ENCODE measurements at regions not wholly inside any gene's neighbourhood (a gene's known extent, or its start where the extent isn't known, plus 50 kb on each side); places are given as distances from the start of the nearest gene placed in this dataset.
A peak's percentile ranks its signal among the peaks of the same experiment; 100 is the strongest.

DNA sequence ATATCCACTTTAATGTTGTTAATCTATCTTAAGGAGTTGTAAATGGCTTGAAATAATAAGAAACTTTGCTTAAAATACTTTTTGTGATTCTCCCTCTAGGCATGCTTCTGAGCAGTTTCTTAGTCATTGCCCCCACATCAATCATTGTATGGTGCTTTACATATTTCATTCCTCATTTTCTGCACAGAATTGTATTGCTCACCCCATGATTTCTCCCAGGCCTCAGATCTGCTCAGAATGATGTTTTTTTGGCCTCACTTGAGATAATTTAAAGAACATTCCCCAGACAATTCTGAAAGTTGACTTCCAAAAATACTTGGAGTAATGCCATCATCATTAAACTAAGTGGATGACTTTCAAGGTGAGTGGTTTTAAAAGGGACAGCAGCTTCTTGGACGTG, 82.1 kb upstream of the PRPS1L1 start:
- Histone ChIP-seq H3K27ac (ENCODE audit: low read depth in 1 of 3, low read length in 2 of 3) (no peak overlapping the region), H3K27me3 (ENCODE audit: control insufficient read depth in 3 of 3, insufficient read depth in 3 of 3, low read length in 3 of 3) (no peaks in the 10 kb centered on the region), H3K4me3 (ENCODE audit: low read depth in 1 of 3, low read length in 3 of 3) (no peak overlapping the region), H3K4me1 (ENCODE audit: control insufficient read depth in 3 of 3, insufficient read depth in 2 of 3, low read depth in 1 of 3, low read length in 2 of 3) (no peaks in the 10 kb centered on the region), H3K9me3 (ENCODE audit: control insufficient read depth in 2 of 2, insufficient read depth in 1 of 2, low read depth in 1 of 2, low read length in 1 of 2) (no peaks in the 10 kb centered on the region), H3K36me3 (ENCODE audit: control insufficient read depth in 3 of 3, insufficient read depth in 2 of 3, low read depth in 1 of 3, low read length in 3 of 3) (no peaks in the 10 kb centered on the region)
- FAIRE-seq (no peak), DNase-seq (no peak)
- WGBS, 3 donors, result 64 to 78% (median 70%) methylated on average over 1 of the region's 1 CpG

GRCh38 chr7:18116661-18117060, 89.0 kb upstream of the PRPS1L1 start:
- Histone ChIP-seq H3K27me3 (ENCODE audit: control insufficient read depth in 3 of 3, insufficient read depth in 3 of 3, low read length in 3 of 3) (no peaks in the 10 kb centered on the region), H3K27ac (ENCODE audit: low read depth in 1 of 3, low read length in 2 of 3) (no peak overlapping the region), H3K36me3 (ENCODE audit: control insufficient read depth in 3 of 3, insufficient read depth in 2 of 3, low read depth in 1 of 3, low read length in 3 of 3) (no peaks in the 10 kb centered on the region), H3K4me1 (ENCODE audit: control insufficient read depth in 3 of 3, insufficient read depth in 2 of 3, low read depth in 1 of 3, low read length in 2 of 3) (no peaks in the 10 kb centered on the region), H3K4me3 (ENCODE audit: low read depth in 1 of 3, low read length in 3 of 3) (no peak overlapping the region), H3K9me3 (ENCODE audit: control insufficient read depth in 2 of 2, insufficient read depth in 1 of 2, low read depth in 1 of 2, low read length in 1 of 2) (no peaks in the 10 kb centered on the region)
- FAIRE-seq (no peak), DNase-seq (no peak)
- WGBS, 3 donors, result 96 to 100% (median 100%) methylated on average over 1 of the region's 1 CpG

DNA sequence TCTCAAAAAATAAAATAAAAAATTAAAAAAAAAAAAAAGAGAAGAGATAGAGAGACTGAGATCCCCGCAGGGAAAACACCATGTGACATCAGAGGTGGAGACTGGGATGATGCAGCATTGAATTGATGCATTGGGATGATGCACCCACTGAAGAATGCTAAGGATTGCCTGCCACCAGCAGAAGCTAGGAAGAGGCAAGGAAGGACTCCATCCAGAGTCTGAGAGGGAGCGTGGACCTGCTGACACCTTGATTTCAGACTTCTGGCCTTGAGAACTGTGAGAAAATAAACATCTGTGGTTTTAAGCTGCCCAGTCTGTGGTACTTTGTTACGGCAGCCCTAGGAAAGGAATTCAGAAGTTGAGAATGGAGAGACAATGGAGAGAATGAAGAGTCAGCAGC, 89.8 kb upstream of the PRPS1L1 start:
- H3K27ac ChIP-seq (ENCODE audit: low read depth in 1 of 3, low read length in 2 of 3), result no peak overlapping the region
- H3K4me1 ChIP-seq (ENCODE audit: control insufficient read depth in 3 of 3, insufficient read depth in 2 of 3, low read depth in 1 of 3, low read length in 2 of 3), result no peaks in the 10 kb centered on the region
- H3K9me3 ChIP-seq (ENCODE audit: control insufficient read depth in 2 of 2, insufficient read depth in 1 of 2, low read depth in 1 of 2, low read length in 1 of 2), result no peaks in the 10 kb centered on the region
- FAIRE-seq (no peak), DNase-seq (no peak)
- no peak overlapping the region for H3K4me3 ChIP-seq (ENCODE audit: low read depth in 1 of 3, low read length in 3 of 3)
- no peaks in the 10 kb centered on the region for H3K36me3 ChIP-seq (ENCODE audit: control insufficient read depth in 3 of 3, insufficient read depth in 2 of 3, low read depth in 1 of 3, low read length in 3 of 3)
- H3K27me3 ChIP-seq (ENCODE audit: control insufficient read depth in 3 of 3, insufficient read depth in 3 of 3, low read length in 3 of 3), result no peaks in the 10 kb centered on the region
- WGBS, 3 donors, result 88 to 89% (median 89%) methylated on average over 3 of the region's 3 CpGs

DNA sequence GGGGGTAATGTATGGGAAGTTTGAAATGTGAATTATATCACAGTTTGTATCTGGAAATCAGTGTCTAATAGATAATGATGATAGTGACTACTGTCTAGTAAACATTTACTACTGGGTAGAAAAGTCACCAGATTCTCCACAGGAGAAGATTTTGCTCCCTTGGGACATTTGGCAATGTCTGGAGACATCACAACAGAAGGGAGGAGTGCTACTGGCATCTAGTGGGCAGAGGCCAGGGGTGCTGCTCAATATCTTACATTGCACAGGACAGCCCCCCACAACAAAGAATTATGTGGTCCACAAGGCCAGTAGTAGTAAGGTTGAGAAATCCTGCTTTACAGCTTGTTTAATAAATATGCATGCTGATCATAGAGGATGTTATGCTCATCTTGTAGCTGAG, 92.3 kb upstream of the PRPS1L1 start:
- DNase-seq (no peak), FAIRE-seq (no peak)
- Histone ChIP-seq H3K4me1 (ENCODE audit: control insufficient read depth in 3 of 3, insufficient read depth in 2 of 3, low read depth in 1 of 3, low read length in 2 of 3) (no peaks in the 10 kb centered on the region), H3K27me3 (ENCODE audit: control insufficient read depth in 3 of 3, insufficient read depth in 3 of 3, low read length in 3 of 3) (no peaks in the 10 kb centered on the region), H3K27ac (ENCODE audit: low read depth in 1 of 3, low read length in 2 of 3) (no peak overlapping the region), H3K36me3 (ENCODE audit: control insufficient read depth in 3 of 3, insufficient read depth in 2 of 3, low read depth in 1 of 3, low read length in 3 of 3) (no peaks in the 10 kb centered on the region), H3K9me3 (ENCODE audit: control insufficient read depth in 2 of 2, insufficient read depth in 1 of 2, low read depth in 1 of 2, low read length in 1 of 2) (no peaks in the 10 kb centered on the region), H3K4me3 (ENCODE audit: low read depth in 1 of 3, low read length in 3 of 3) (no peak overlapping the region)

GRCh38 chr7:18123508-18124239, 96.0 kb upstream of the PRPS1L1 start:
- no peak for FAIRE-seq
- peaks cover 0 to 11% (median 0%) of the 10 kb centered on the region in 3 donors for H3K4me1 ChIP-seq (ENCODE audit: control insufficient read depth in 3 of 3, insufficient read depth in 2 of 3, low read depth in 1 of 3, low read length in 2 of 3)
- no peaks in the 10 kb centered on the region for H3K36me3 ChIP-seq (ENCODE audit: control insufficient read depth in 3 of 3, insufficient read depth in 2 of 3, low read depth in 1 of 3, low read length in 3 of 3)
- no peaks in the 10 kb centered on the region for H3K9me3 ChIP-seq (ENCODE audit: control insufficient read depth in 2 of 2, insufficient read depth in 1 of 2, low read depth in 1 of 2, low read length in 1 of 2)
- no peaks in the 10 kb centered on the region for H3K27me3 ChIP-seq (ENCODE audit: control insufficient read depth in 3 of 3, insufficient read depth in 3 of 3, low read length in 3 of 3)
- WGBS, 3 donors, result 72 to 83% (median 76%) methylated on average over 2 of the region's 2 CpGs
- DNase-seq, result no peak
- no peak overlapping the region for H3K27ac ChIP-seq (ENCODE audit: low read depth in 1 of 3, low read length in 2 of 3)
- no peak overlapping the region for H3K4me3 ChIP-seq (ENCODE audit: low read depth in 1 of 3, low read length in 3 of 3)

- no peak for FAIRE-seq
- Histone ChIP-seq H3K36me3 (ENCODE audit: control insufficient read depth in 3 of 3, insufficient read depth in 2 of 3, low read depth in 1 of 3, low read length in 3 of 3) (no peaks in the 10 kb centered on the region), H3K27ac (ENCODE audit: low read depth in 1 of 3, low read length in 2 of 3) (no peak overlapping the region), H3K9me3 (ENCODE audit: control insufficient read depth in 2 of 2, insufficient read depth in 1 of 2, low read depth in 1 of 2, low read length in 1 of 2) (no peaks in the 10 kb centered on the region), H3K4me3 (ENCODE audit: low read depth in 1 of 3, low read length in 3 of 3) (no peak overlapping the region), H3K27me3 (ENCODE audit: control insufficient read depth in 3 of 3, insufficient read depth in 3 of 3, low read length in 3 of 3) (no peaks in the 10 kb centered on the region), H3K4me1 (ENCODE audit: control insufficient read depth in 3 of 3, insufficient read depth in 2 of 3, low read depth in 1 of 3, low read length in 2 of 3) (peaks cover 0 to 11% (median 0%) of the 10 kb centered on the region in 3 donors)
- peak in 1 of 2 donors; percentile 9 for DNase-seq
- WGBS, 3 donors, result 38 to 61% (median 50%) methylated on average over 2 of the region's 2 CpGs
These were observed 97.8 kb upstream of the PRPS1L1 start for GRCh38 chr7:18125476-18125875.

- no peaks in the 10 kb centered on the region for H3K9me3 ChIP-seq (ENCODE audit: control insufficient read depth in 2 of 2, insufficient read depth in 1 of 2, low read depth in 1 of 2, low read length in 1 of 2)
- H3K27ac ChIP-seq (ENCODE audit: low read depth in 1 of 3, low read length in 2 of 3), result no peak overlapping the region
- no peaks in the 10 kb centered on the region for H3K27me3 ChIP-seq (ENCODE audit: control insufficient read depth in 3 of 3, insufficient read depth in 3 of 3, low read length in 3 of 3)
- H3K4me1 ChIP-seq (ENCODE audit: control insufficient read depth in 3 of 3, insufficient read depth in 2 of 3, low read depth in 1 of 3, low read length in 2 of 3), result peaks cover 0 to 11% (median 0%) of the 10 kb centered on the region in 3 donors
- no peak for FAIRE-seq
- no peak overlapping the region for H3K4me3 ChIP-seq (ENCODE audit: low read depth in 1 of 3, low read length in 3 of 3)
- WGBS, 3 donors, result 17 to 52% (median 33%) methylated on average over 2 of the region's 2 CpGs
- peak in 1 of 2 donors; percentile 59 for DNase-seq
- no peaks in the 10 kb centered on the region for H3K36me3 ChIP-seq (ENCODE audit: control insufficient read depth in 3 of 3, insufficient read depth in 2 of 3, low read depth in 1 of 3, low read length in 3 of 3)
These were observed 98.6 kb upstream of the PRPS1L1 start for GRCh38 chr7:18126281-18126680.

- no peak for FAIRE-seq
- 85 to 91% (median 86%) methylated on average over 3 of the region's 3 CpGs for WGBS, 3 donors
These were observed 101.2 kb upstream of the PRPS1L1 start for GRCh38 chr7:18128846-18129245.

DNA sequence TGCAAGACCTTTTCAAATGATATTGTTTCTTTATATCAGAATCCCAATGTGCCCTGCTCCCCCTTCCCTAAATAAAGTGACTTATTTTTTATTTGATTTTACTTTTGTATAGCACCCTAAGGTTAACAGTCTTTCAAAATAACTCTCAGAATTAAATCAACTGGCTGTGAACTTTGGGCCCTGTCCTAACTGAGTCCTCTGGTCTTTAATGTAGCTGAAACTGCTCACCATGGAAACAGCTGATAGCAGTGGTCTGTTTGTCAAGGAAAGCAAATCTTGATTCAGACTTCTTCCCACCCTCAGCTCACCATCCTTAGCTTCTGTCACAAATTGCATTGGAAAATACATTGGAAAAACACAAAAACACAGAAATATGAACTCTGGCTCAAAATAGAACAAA, 105.2 kb upstream of the PRPS1L1 start:
- Histone ChIP-seq H3K27me3 (ENCODE audit: control insufficient read depth in 3 of 3, insufficient read depth in 3 of 3, low read length in 3 of 3) (no peaks in the 10 kb centered on the region), H3K27ac (ENCODE audit: low read depth in 1 of 3, low read length in 2 of 3) (no peak overlapping the region), H3K4me3 (ENCODE audit: low read depth in 1 of 3, low read length in 3 of 3) (no peak overlapping the region), H3K9me3 (ENCODE audit: control insufficient read depth in 2 of 2, insufficient read depth in 1 of 2, low read depth in 1 of 2, low read length in 1 of 2) (no peaks in the 10 kb centered on the region), H3K4me1 (ENCODE audit: control insufficient read depth in 3 of 3, insufficient read depth in 2 of 3, low read depth in 1 of 3, low read length in 2 of 3) (peaks cover 0 to 6% (median 0%) of the 10 kb centered on the region in 3 donors), H3K36me3 (ENCODE audit: control insufficient read depth in 3 of 3, insufficient read depth in 2 of 3, low read depth in 1 of 3, low read length in 3 of 3) (no peaks in the 10 kb centered on the region)
- DNase-seq, result peak in 1 of 2 donors; percentile 37
- FAIRE-seq, result no peak

More at GRCh38 chr7:18128846-18129245, 101.2 kb upstream of the PRPS1L1 start:
- H3K36me3 ChIP-seq (ENCODE audit: control insufficient read depth in 3 of 3, insufficient read depth in 2 of 3, low read depth in 1 of 3, low read length in 3 of 3), result no peaks in the 10 kb centered on the region
- H3K9me3 ChIP-seq (ENCODE audit: control insufficient read depth in 2 of 2, insufficient read depth in 1 of 2, low read depth in 1 of 2, low read length in 1 of 2), result no peaks in the 10 kb centered on the region
- no peak overlapping the region for H3K27ac ChIP-seq (ENCODE audit: low read depth in 1 of 3, low read length in 2 of 3)
- no peak overlapping the region for H3K4me3 ChIP-seq (ENCODE audit: low read depth in 1 of 3, low read length in 3 of 3)
- no peaks in the 10 kb centered on the region for H3K27me3 ChIP-seq (ENCODE audit: control insufficient read depth in 3 of 3, insufficient read depth in 3 of 3, low read length in 3 of 3)
- DNase-seq, result no peak
- peaks cover 0 to 16% (median 0%) of the 10 kb centered on the region in 3 donors for H3K4me1 ChIP-seq (ENCODE audit: control insufficient read depth in 3 of 3, insufficient read depth in 2 of 3, low read depth in 1 of 3, low read length in 2 of 3)
